ENCODE measurements at regions not wholly inside any gene's neighbourhood (a gene's known extent, or its start where the extent isn't known, plus 50 kb on each side); places are given as distances from the start of the nearest gene placed in this dataset.

GRCh38 chr1:8113262-8114220, 87.4 kb upstream of the ERRFI1 start:
- Histone ChIP-seq H4K20me1 (ENCODE audit: control insufficient read depth, extremely low read depth, insufficient read depth, low read length) (no peaks in the 10 kb centered on the region), H3K4me1 (ENCODE audit: control insufficient read depth, extremely low read depth, insufficient read depth, low read length) (peaks cover 18% of the 10 kb centered on the region), H3K4me3 (replicated peaks in 1 of 4; ENCODE audit: control extremely low read depth in 1 of 4, insufficient read depth in 1 of 4, low read depth in 3 of 4, low read length in 4 of 4) (no peak overlapping the region), H2AFZ (ENCODE audit: low read length) (peak overlapping the region; percentile 41), H3K4me2 (ENCODE audit: extremely low read depth, insufficient read depth, low read length) (no peak overlapping the region), H3K9ac (ENCODE audit: insufficient read depth, low read length) (no peak overlapping the region), H3K27ac (ENCODE audit: insufficient read depth, low read length) (no peak overlapping the region), H3K79me2 (ENCODE audit: control insufficient read depth, insufficient read depth, low read length) (no peaks in the 10 kb centered on the region), H3K9me3 (ENCODE audit: control insufficient read depth, insufficient read depth, low read depth, low read length) (no peaks in the 10 kb centered on the region), H3K36me3 (ENCODE audit: control insufficient read depth, insufficient read depth, low read length) (no peaks in the 10 kb centered on the region), H3K27me3 (ENCODE audit: control insufficient read depth, insufficient read depth, low read length) (no peaks in the 10 kb centered on the region)
- peak in 1 of 2 donors; percentile 50 for DNase-seq (ENCODE audit: low read depth in 2 of 2)
- TF ChIP-seq EZH2 (IDR thresholded peaks at IDR 0.05; ENCODE audit: low read length, missing control alignments) (no peak), CTCF (conservative IDR thresholded peaks at IDR 0.05 in 1 of 2, IDR thresholded peaks at IDR 0.05 in 1 of 2; ENCODE audit: low read depth in 1 of 2, low read length in 2 of 2) (no peak)

- Histone ChIP-seq H4K20me1 (ENCODE audit: control insufficient read depth, extremely low read depth, insufficient read depth, low read length) (no peaks in the 10 kb centered on the region), H3K36me3 (ENCODE audit: control insufficient read depth, insufficient read depth, low read length) (no peaks in the 10 kb centered on the region), H3K4me2 (ENCODE audit: extremely low read depth, insufficient read depth, low read length) (no peak overlapping the region), H2AFZ (ENCODE audit: low read length) (no peak overlapping the region), H3K4me1 (ENCODE audit: control insufficient read depth, extremely low read depth, insufficient read depth, low read length) (peaks cover 13% of the 10 kb centered on the region), H3K27ac (ENCODE audit: insufficient read depth, low read length) (no peak overlapping the region), H3K9me3 (ENCODE audit: control insufficient read depth, insufficient read depth, low read depth, low read length) (no peaks in the 10 kb centered on the region), H3K79me2 (ENCODE audit: control insufficient read depth, insufficient read depth, low read length) (no peaks in the 10 kb centered on the region), H3K4me3 (replicated peaks in 1 of 4; ENCODE audit: control extremely low read depth in 1 of 4, insufficient read depth in 1 of 4, low read depth in 3 of 4, low read length in 4 of 4) (no peak overlapping the region), H3K9ac (ENCODE audit: insufficient read depth, low read length) (no peak overlapping the region), H3K27me3 (ENCODE audit: control insufficient read depth, insufficient read depth, low read length) (no peaks in the 10 kb centered on the region)
- TF ChIP-seq EZH2 (IDR thresholded peaks at IDR 0.05; ENCODE audit: low read length, missing control alignments), result no peak
- no peak for TF ChIP-seq CTCF (conservative IDR thresholded peaks at IDR 0.05 in 1 of 2, IDR thresholded peaks at IDR 0.05 in 1 of 2; ENCODE audit: low read depth in 1 of 2, low read length in 2 of 2)
- DNase-seq (ENCODE audit: low read depth in 2 of 2), result peak in 1 of 2 donors; percentile 35
Measured at GRCh38 chr1:8112611-8113261, 86.6 kb upstream of the ERRFI1 start.

- no peaks in the 10 kb centered on the region for H3K79me2 ChIP-seq (ENCODE audit: control insufficient read depth, insufficient read depth, low read length)
- H4K20me1 ChIP-seq (ENCODE audit: control insufficient read depth, extremely low read depth, insufficient read depth, low read length), result no peaks in the 10 kb centered on the region
- no peaks in the 10 kb centered on the region for H3K9me3 ChIP-seq (ENCODE audit: control insufficient read depth, insufficient read depth, low read depth, low read length)
- no peak for TF ChIP-seq CTCF (conservative IDR thresholded peaks at IDR 0.05 in 1 of 2, IDR thresholded peaks at IDR 0.05 in 1 of 2; ENCODE audit: low read depth in 1 of 2, low read length in 2 of 2)
- TF ChIP-seq EZH2 (IDR thresholded peaks at IDR 0.05; ENCODE audit: low read length, missing control alignments), result no peak
- no peak overlapping the region for H3K4me2 ChIP-seq (ENCODE audit: extremely low read depth, insufficient read depth, low read length)
- peaks cover 8% of the 10 kb centered on the region for H3K4me1 ChIP-seq (ENCODE audit: control insufficient read depth, extremely low read depth, insufficient read depth, low read length)
- no peak overlapping the region for H3K9ac ChIP-seq (ENCODE audit: insufficient read depth, low read length)
- H3K27ac ChIP-seq (ENCODE audit: insufficient read depth, low read length), result no peak overlapping the region
- no peak for DNase-seq (ENCODE audit: low read depth in 2 of 2)
- H3K36me3 ChIP-seq (ENCODE audit: control insufficient read depth, insufficient read depth, low read length), result no peaks in the 10 kb centered on the region
- no peaks in the 10 kb centered on the region for H3K27me3 ChIP-seq (ENCODE audit: control insufficient read depth, insufficient read depth, low read length)
- H3K4me3 ChIP-seq (replicated peaks in 1 of 4; ENCODE audit: control extremely low read depth in 1 of 4, insufficient read depth in 1 of 4, low read depth in 3 of 4, low read length in 4 of 4), result no peak overlapping the region
- H2AFZ ChIP-seq (ENCODE audit: low read length), result no peak overlapping the region
Measured at GRCh38 chr1:8111560-8111959, 85.5 kb upstream of the ERRFI1 start.
